HCT116 (cell line): ENCODE measurements at regions not wholly inside any gene's neighbourhood (a gene's known extent, or its start where the extent isn't known, plus 50 kb on each side); places are given as distances from the start of the nearest gene placed in this dataset.

Experiments
- ATAC-seq: fragments of 200-7000 bp; cut with Tn5 transposase; 2 replicates; pipeline ENCODE4 v1.9.1; 2020; ENCODE audit warnings: mild to moderate bottlenecking, moderate library complexity
- BruUV-seq: library from RNA; stranded (reverse); fragments of 400-500 nt; replicated peaks from 2 replicates; lab custom pipeline; 2021; lab: Mats Ljungman, UMichigan
- CTCF ChIA-PET: fragments of 300-600 bp; sonication (Branson Sonifier 250); formaldehyde crosslinking; loops from one replicate; lab custom pipeline; 2021; ENCODE audit warnings: antibody characterized with exemption; lab: Charles Lee
- POLR2A ChIA-PET: fragments of 300-600, 350-600 bp; sonication (Branson Sonifier 250); formaldehyde crosslinking; loops from one replicate; lab custom pipeline; 2021; ENCODE audit warnings: antibody characterized with exemption; lab: Charles Lee
- RAD21 ChIA-PET, 2 experiments: fragments of 300-600 bp; sonication (Branson Sonifier 250); formaldehyde crosslinking; loops; one replicate each; lab custom pipeline; 2023; ENCODE audit warnings: low total read pairs in 2 of 2; ENCODE audit not compliant: uncharacterized antibody in 2 of 2, unreplicated experiment in 2 of 2, low non-redundant PET in 1 of 2; lab: Charles Lee
- DNase-seq: peaks from one replicate; pipeline ENCODE4 v3.0.0-alpha.2; 2010; ENCODE audit warnings: low read depth, low spot score
- H2AFZ ChIP-seq: fragments of 200-600 bp; shearing (Covaris generic), sonication (generic); 2 replicates; pipeline ENCODE4 v1.6.1; 2017; ENCODE audit warnings: low read depth, mixed run types, mixed read lengths, antibody characterized with exemption, low read length; ENCODE audit not compliant: poor library complexity, severe bottlenecking
- H3K27ac ChIP-seq: 2 replicates; pipeline ENCODE4 v1.5.1; 2012; ENCODE audit warnings: low read depth, low read length
- H3K27me3 ChIP-seq: fragments of 200-600 bp; sonication (generic); 2 replicates; pipeline ENCODE4 v1.6.1; 2016; ENCODE audit warnings: mixed run types, low read length, mixed read lengths; ENCODE audit not compliant: insufficient read depth
- H3K36me3 ChIP-seq, 2 experiments: fragments of 200-500 bp in 1 of 2; fragments of 200-600 bp in 1 of 2; sonication (Bioruptor generic) in 1 of 2; sonication (generic) in 1 of 2; 2 replicates each; pipeline versions ENCODE4 v1.5.1 to v1.6.1; 2014 to 2016; ENCODE audit warnings: low read length in 2 of 2, inconsistent platforms in 1 of 2, mixed read lengths in 1 of 2, mixed run types in 1 of 2; ENCODE audit not compliant: insufficient read depth in 2 of 2, control insufficient read depth in 1 of 2
- H3K4me1 ChIP-seq, 2 experiments: fragments of 200-600 bp in 1 of 2; sonication (generic) in 1 of 2; 2 replicates each; pipeline versions ENCODE4 v1.5.1 to v1.6.1; 2012 to 2017; ENCODE audit warnings: low read length in 2 of 2, inconsistent platforms in 1 of 2, mild to moderate bottlenecking in 1 of 2, mixed read lengths in 1 of 2, mixed run types in 1 of 2, moderate library complexity in 1 of 2; ENCODE audit not compliant: insufficient read depth in 2 of 2, control insufficient read depth in 1 of 2
- H3K4me2 ChIP-seq: fragments of 200-600 bp; sonication (generic); 2 replicates; pipeline ENCODE4 v1.6.1; 2017; ENCODE audit warnings: mixed run types, low read length, mixed read lengths
- H3K4me3 ChIP-seq, 2 experiments: fragments of 200-600 bp in 1 of 2; sonication (generic) in 1 of 2; replicated peaks in 1 of 2; 2 replicates each; pipeline ENCODE4 v1.5.1; 2011 to 2016; ENCODE audit warnings: low read length in 2 of 2, control low read depth in 1 of 2, low read depth in 1 of 2, mild to moderate bottlenecking in 1 of 2, mixed read lengths in 1 of 2, mixed run types in 1 of 2
- H3K79me2 ChIP-seq: fragments of 200-600 bp; sonication (generic); 2 replicates; pipeline ENCODE4 v1.6.1; 2017; ENCODE audit warnings: mild to moderate bottlenecking, mixed run types, low read length, moderate library complexity, mixed read lengths; ENCODE audit not compliant: insufficient read depth
- H3K9ac ChIP-seq: fragments of 200-600 bp; sonication (generic); 2 replicates; pipeline ENCODE4 v1.6.1; 2016; ENCODE audit warnings: low read length, mixed read lengths
- H3K9me2 ChIP-seq: fragments of 200-600 bp; sonication (generic), shearing (Covaris generic); 2 replicates; pipeline ENCODE4 v1.6.1; 2017; ENCODE audit warnings: mixed run types, mild to moderate bottlenecking, moderate library complexity; ENCODE audit not compliant: insufficient read depth
- H3K9me3 ChIP-seq, 2 experiments: fragments of 200-500 bp in 1 of 2; fragments of 200-600 bp in 1 of 2; sonication (Bioruptor generic) in 1 of 2; sonication (generic) in 1 of 2; 2 replicates each; pipeline ENCODE4 v1.6.1; 2014 to 2017; ENCODE audit warnings: low read length in 2 of 2, mixed read lengths in 2 of 2, inconsistent platforms in 1 of 2, low read depth in 1 of 2, mild to moderate bottlenecking in 1 of 2, mixed run types in 1 of 2, moderate library complexity in 1 of 2; ENCODE audit not compliant: control insufficient read depth in 1 of 2, insufficient read depth in 1 of 2
- H4K20me1 ChIP-seq: fragments of 200-600 bp; sonication (generic), shearing (Covaris generic); 2 replicates; pipeline ENCODE4 v1.6.1; 2017; ENCODE audit warnings: mixed run types, mild to moderate bottlenecking, moderate library complexity; ENCODE audit not compliant: insufficient read depth
- CBX3 ChIP-seq: IDR thresholded peaks from 2 replicates; pipeline ENCODE4 v1.6.1; 2012; ENCODE audit warnings: low read depth
- EGR1 ChIP-seq: IDR thresholded peaks from 2 replicates; pipeline ENCODE4 v1.6.1; 2012; ENCODE audit warnings: low read depth
- EZH2 ChIP-seq: fragments of 200-600 bp; sonication (generic); IDR thresholded peaks from 2 replicates; pipeline ENCODE4 v1.6.1; 2017; ENCODE audit warnings: antibody characterized with exemption, mixed run types
- POLR2AphosphoS5 ChIP-seq: IDR thresholded peaks from 2 replicates; pipeline ENCODE4 v1.6.1; 2011; ENCODE audit warnings: mild to moderate bottlenecking, low read depth, low read length, moderate library complexity
- SIN3A ChIP-seq: IDR thresholded peaks from 2 replicates; pipeline ENCODE4 v1.6.1; 2012; ENCODE audit warnings: low read depth
- SP1 ChIP-seq: IDR thresholded peaks from 2 replicates; pipeline ENCODE4 v1.6.1; 2012; ENCODE audit warnings: low read depth
- YY1 ChIP-seq: IDR thresholded peaks from 2 replicates; pipeline ENCODE4 v1.6.1; 2011; ENCODE audit warnings: low read length, low read depth, moderate library complexity, mild to moderate bottlenecking; ENCODE audit not compliant: insufficient replicate concordance; ENCODE audit errors: extremely low read depth
- intact Hi-C: fragments of 100-400 bp; cut with micrococcal nuclease; formaldehyde crosslinking; loops from 2 replicates; pipeline ENCODE4 v1.10.0; 2022
- TF ChIP-seq, protein P1 (sequence below): IDR thresholded peaks from 2 replicates; pipeline ENCODE4 v1.6.1; 2012; ENCODE audit warnings: low read depth

DNA sequence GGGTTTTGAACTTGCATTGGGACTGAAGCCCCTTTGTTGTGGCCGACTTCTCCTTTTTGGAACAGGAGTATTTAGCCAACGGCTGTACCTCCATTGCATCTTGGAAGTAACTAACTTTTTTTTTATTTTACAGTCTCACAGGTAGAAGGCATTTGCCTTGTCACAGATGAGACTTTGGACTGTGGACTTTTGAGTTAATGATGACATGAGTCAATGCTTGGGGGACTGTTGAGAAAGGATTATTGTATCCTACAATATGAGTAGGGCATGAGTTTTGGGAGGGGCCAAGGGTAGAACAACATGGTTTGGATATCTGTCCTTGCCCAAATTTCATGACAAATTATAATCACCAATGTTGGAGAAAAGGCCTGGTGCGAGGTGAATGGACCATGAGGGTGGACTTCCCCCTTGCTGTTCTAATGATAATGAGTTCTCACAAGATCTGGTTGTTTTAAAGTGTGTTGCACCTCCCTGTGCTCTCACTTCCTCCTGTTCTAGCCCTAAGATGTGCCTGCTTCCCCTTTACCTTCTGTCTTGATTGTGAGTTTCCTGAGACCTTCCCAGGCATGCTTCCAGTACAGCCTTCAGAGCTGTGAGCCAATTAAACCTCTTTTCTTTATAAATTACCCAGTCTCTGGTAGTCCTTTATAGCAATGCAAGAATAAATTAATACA, 1269.4 kb upstream of the CHAC2 start:
- ChIA-PET CTCF (no interaction called here), POLR2A (no interaction called here), RAD21 (no interaction called here)
- Histone ChIP-seq H3K4me1 (no peaks in the 10 kb centered on the region), H4K20me1 (no peaks in the 10 kb centered on the region), H3K36me3 (no peaks in the 10 kb centered on the region), H3K79me2 (no peaks in the 10 kb centered on the region), H3K9me2 (no peaks in the 10 kb centered on the region), H3K9ac (no peak overlapping the region), H3K4me2 (no peak overlapping the region), H3K27me3 (no peaks in the 10 kb centered on the region), H3K9me3 (no peaks in the 10 kb centered on the region), H3K4me3 (no peak overlapping the region), H2AFZ (no peak overlapping the region), H3K27ac (no peak overlapping the region)
- ATAC-seq = no peak
- no peak for DNase-seq
- intact Hi-C loops = no loop called here
- no TSS peak for BruUV-seq
- TF ChIP-seq EZH2 (no peak), SIN3A (no peak), CBX3 (no peak), YY1 (no peak)

DNA sequence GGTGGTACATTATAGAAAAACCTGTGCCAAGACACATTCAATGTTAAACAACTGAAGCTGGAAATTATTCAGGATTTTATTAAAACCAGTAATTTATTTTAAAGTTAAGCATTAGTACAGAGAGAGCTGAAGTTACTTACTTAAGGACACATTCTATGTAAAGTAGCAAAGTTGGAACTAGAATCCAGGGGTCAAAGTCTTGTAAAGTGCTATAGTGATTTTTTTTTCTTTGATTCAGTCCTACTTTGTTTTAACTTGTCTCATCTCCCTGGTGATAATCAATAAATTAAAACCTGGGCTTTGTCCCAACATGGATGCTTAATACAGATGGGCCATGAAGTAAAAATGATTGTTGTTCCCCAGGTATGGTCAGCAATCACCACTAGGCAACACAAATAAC, 1271.8 kb upstream of the CHAC2 start:
- Histone ChIP-seq H3K27me3 (no peaks in the 10 kb centered on the region), H3K9me2 (no peaks in the 10 kb centered on the region), H3K4me3 (no peak overlapping the region), H3K9me3 (no peaks in the 10 kb centered on the region), H3K27ac (no peak overlapping the region), H3K4me1 (no peaks in the 10 kb centered on the region), H3K36me3 (no peaks in the 10 kb centered on the region), H3K79me2 (no peaks in the 10 kb centered on the region), H3K4me2 (no peak overlapping the region), H2AFZ (no peak overlapping the region), H4K20me1 (no peaks in the 10 kb centered on the region), H3K9ac (no peak overlapping the region)
- no peak for TF ChIP-seq SP1
- no peak for TF ChIP-seq POLR2AphosphoS5
- TF ChIP-seq, protein P1, sequence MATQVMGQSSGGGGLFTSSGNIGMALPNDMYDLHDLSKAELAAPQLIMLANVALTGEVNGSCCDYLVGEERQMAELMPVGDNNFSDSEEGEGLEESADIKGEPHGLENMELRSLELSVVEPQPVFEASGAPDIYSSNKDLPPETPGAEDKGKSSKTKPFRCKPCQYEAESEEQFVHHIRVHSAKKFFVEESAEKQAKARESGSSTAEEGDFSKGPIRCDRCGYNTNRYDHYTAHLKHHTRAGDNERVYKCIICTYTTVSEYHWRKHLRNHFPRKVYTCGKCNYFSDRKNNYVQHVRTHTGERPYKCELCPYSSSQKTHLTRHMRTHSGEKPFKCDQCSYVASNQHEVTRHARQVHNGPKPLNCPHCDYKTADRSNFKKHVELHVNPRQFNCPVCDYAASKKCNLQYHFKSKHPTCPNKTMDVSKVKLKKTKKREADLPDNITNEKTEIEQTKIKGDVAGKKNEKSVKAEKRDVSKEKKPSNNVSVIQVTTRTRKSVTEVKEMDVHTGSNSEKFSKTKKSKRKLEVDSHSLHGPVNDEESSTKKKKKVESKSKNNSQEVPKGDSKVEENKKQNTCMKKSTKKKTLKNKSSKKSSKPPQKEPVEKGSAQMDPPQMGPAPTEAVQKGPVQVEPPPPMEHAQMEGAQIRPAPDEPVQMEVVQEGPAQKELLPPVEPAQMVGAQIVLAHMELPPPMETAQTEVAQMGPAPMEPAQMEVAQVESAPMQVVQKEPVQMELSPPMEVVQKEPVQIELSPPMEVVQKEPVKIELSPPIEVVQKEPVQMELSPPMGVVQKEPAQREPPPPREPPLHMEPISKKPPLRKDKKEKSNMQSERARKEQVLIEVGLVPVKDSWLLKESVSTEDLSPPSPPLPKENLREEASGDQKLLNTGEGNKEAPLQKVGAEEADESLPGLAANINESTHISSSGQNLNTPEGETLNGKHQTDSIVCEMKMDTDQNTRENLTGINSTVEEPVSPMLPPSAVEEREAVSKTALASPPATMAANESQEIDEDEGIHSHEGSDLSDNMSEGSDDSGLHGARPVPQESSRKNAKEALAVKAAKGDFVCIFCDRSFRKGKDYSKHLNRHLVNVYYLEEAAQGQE = no peak
- no peak for TF ChIP-seq EGR1
- intact Hi-C loops = no loop called here
- DNase-seq = no peak
- no peak for ATAC-seq
- BruUV-seq = no TSS peak
- ChIA-PET CTCF (no interaction called here), RAD21 (no interaction called here), POLR2A (no interaction called here)
